Calu3 (cell line): ENCODE measurements at regions not wholly inside any gene's neighbourhood (a gene's known extent, or its start where the extent isn't known, plus 50 kb on each side); places are given as distances from the start of the nearest gene placed in this dataset.

Experiments used
- BruUV-seq: library from RNA; stranded (reverse); fragments of 400-500 nt; replicated peaks from 2 replicates; lab custom pipeline; 2021; lab: Mats Ljungman, UMichigan
- CTCF ChIA-PET: fragments of 300-600 bp; sonication (Branson Sonifier 250); formaldehyde crosslinking; loops from one replicate; lab custom pipeline; 2022; ENCODE audit warnings: antibody characterized with exemption; lab: Charles Lee
- DNase-seq: peaks from one replicate; pipeline ENCODE4 v3.0.0; 2022
- H3K27ac Mint-ChIP-seq: one replicate; pipeline ENCODE4 v1.8.0; 2022; ENCODE audit warnings: mixed read lengths; ENCODE audit not compliant: unreplicated experiment
- H3K27me3 Mint-ChIP-seq: one replicate; pipeline ENCODE4 v1.8.0; 2022; ENCODE audit warnings: mixed read lengths; ENCODE audit not compliant: unreplicated experiment
- H3K36me3 Mint-ChIP-seq: one replicate; pipeline ENCODE4 v1.8.0; 2022; ENCODE audit warnings: mild to moderate bottlenecking, moderate library complexity, mixed read lengths; ENCODE audit not compliant: insufficient read depth, unreplicated experiment
- H3K4me1 Mint-ChIP-seq: one replicate; pipeline ENCODE4 v1.8.0; 2022; ENCODE audit warnings: mild to moderate bottlenecking, low read depth, mixed read lengths; ENCODE audit not compliant: unreplicated experiment
- H3K4me3 Mint-ChIP-seq: one replicate; pipeline ENCODE4 v1.8.0; 2022; ENCODE audit warnings: mild to moderate bottlenecking, low read depth, moderate library complexity, mixed read lengths; ENCODE audit not compliant: unreplicated experiment
- H3K9me3 Mint-ChIP-seq: one replicate; pipeline ENCODE4 v1.8.0; 2022; ENCODE audit warnings: low read depth, mixed read lengths; ENCODE audit not compliant: unreplicated experiment
- CTCF ChIP-seq: fragments of 200-600 bp; IDR thresholded peaks from one replicate; pipeline ENCODE4 v1.8.0; 2022; ENCODE audit warnings: antibody characterized with exemption; ENCODE audit not compliant: unreplicated experiment
- intact Hi-C: fragments of 100-400 bp; cut with micrococcal nuclease; formaldehyde crosslinking; loops from one replicate; pipeline ENCODE4 v1.10.0; 2022; ENCODE audit not compliant: unreplicated experiment

DNA sequence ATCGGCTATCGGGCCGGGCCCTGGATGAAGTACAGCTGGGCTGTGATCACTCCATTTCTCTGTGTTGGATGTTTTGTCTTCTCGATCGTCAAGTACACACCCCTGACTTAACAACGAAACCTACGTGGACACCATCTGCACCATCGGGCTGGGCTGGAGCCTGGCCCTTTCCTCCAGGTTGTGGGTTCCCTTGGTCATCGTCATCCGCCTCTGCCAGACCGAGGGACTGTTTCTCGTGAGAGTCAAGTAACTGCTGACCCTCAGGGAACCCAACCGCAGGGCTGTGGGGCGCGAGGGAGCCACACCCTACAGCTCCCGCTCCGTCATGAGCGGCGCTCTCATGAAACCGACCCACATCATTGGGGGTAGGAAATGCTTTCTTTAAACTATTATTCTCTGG, 842.4 kb upstream of the TMPRSS15 start:
- Mint-ChIP-seq H3K27ac (no peak overlapping the region), H3K4me3 (no peak overlapping the region), H3K27me3 (no peaks in the 10 kb centered on the region), H3K36me3 (no peaks in the 10 kb centered on the region), H3K9me3 (peaks cover 7% of the 10 kb centered on the region), H3K4me1 (no peaks in the 10 kb centered on the region)
- intact Hi-C loops, result no loop called here
- no TSS peak for BruUV-seq
- DNase-seq, result no peak
- CTCF ChIA-PET, result no interaction called here
- no peak for TF ChIP-seq CTCF

- Mint-ChIP-seq H3K9me3 (peaks cover 2% of the 10 kb centered on the region), H3K27me3 (no peaks in the 10 kb centered on the region), H3K4me3 (no peak overlapping the region), H3K27ac (no peak overlapping the region), H3K36me3 (no peaks in the 10 kb centered on the region), H3K4me1 (no peaks in the 10 kb centered on the region)
- intact Hi-C loops, result no loop called here
- TF ChIP-seq CTCF, result no peak
- no peak for DNase-seq
- CTCF ChIA-PET, result no interaction called here
- no TSS peak for BruUV-seq
These were observed 853.5 kb upstream of the TMPRSS15 start for GRCh38 chr21:19256934-19257660.

DNA sequence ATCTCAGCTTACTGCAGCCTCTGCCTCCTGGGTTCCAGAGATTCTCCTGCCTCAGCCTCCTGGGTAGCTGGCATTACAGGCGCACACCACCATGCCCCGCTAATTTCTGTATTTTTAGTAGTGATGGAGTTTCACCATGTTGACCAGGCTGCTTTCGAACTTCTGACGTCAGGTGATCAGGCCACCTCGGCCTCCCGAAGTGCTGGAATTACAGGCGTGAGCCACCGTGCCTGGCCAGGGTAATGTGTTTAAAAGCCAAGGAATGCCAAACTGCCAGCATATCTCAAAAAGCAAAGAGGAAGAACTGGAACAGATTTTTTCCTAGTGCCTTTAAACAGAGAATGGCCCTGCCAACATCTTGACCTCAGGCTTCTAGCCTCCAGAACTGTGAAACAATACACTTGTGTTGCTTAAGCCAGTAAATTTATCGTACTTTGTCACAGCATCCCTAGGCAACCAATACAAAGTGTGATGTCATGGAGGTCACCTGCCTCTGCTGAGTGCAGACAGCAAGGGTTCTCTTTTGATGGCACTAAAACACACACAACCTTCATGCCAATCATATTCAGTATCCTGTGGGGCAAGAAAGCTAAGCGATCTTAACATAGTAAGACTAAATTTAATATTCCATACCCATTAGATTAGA, 858.3 kb upstream of the TMPRSS15 start:
- intact Hi-C loops, result no loop called here
- H3K4me1 Mint-ChIP-seq, result no peaks in the 10 kb centered on the region
- BruUV-seq, result no TSS peak
- H3K36me3 Mint-ChIP-seq, result no peaks in the 10 kb centered on the region
- H3K27ac Mint-ChIP-seq, result no peak overlapping the region
- DNase-seq, result no peak
- peaks cover 3% of the 10 kb centered on the region for H3K9me3 Mint-ChIP-seq
- TF ChIP-seq CTCF, result no peak
- no peaks in the 10 kb centered on the region for H3K27me3 Mint-ChIP-seq
- H3K4me3 Mint-ChIP-seq, result no peak overlapping the region
- CTCF ChIA-PET, result no interaction called here

GRCh38 chr21:19266636-19267035, 863.1 kb upstream of the TMPRSS15 start:
- intact Hi-C loops, result no loop called here
- Mint-ChIP-seq H3K4me3 (no peak overlapping the region), H3K27me3 (no peaks in the 10 kb centered on the region), H3K36me3 (no peaks in the 10 kb centered on the region), H3K9me3 (peaks cover 3% of the 10 kb centered on the region), H3K27ac (no peak overlapping the region), H3K4me1 (no peaks in the 10 kb centered on the region)
- TF ChIP-seq CTCF, result no peak
- no peak for DNase-seq
- CTCF ChIA-PET, result no interaction called here
- BruUV-seq, result no TSS peak
